Muscle layer of colon (tissue), 2 donors: ENCODE measurements at regions not wholly inside any gene's neighbourhood (a gene's known extent, or its start where the extent isn't known, plus 50 kb on each side); places are given as distances from the start of the nearest gene placed in this dataset.

Source experiments
- H3K27ac ChIP-seq: one replicate; pipeline ENCODE4 v1.7.0; 2013; ENCODE audit warnings: low read depth, mild to moderate bottlenecking, low read length, moderate library complexity
- H3K27me3 ChIP-seq, 2 donors: one replicate each; pipeline ENCODE4 v1.7.0; 2013; ENCODE audit warnings: low read length in 2 of 2, mild to moderate bottlenecking in 2 of 2; ENCODE audit not compliant: insufficient read depth in 2 of 2, control insufficient read depth in 1 of 2
- H3K36me3 ChIP-seq: one replicate; pipeline ENCODE4 v1.7.0; 2013; ENCODE audit warnings: mild to moderate bottlenecking, low read length; ENCODE audit not compliant: insufficient read depth
- H3K4me1 ChIP-seq: one replicate; pipeline ENCODE4 v1.7.0; 2013; ENCODE audit warnings: mild to moderate bottlenecking, low read length; ENCODE audit not compliant: insufficient read depth
- H3K4me3 ChIP-seq, 2 donors: one replicate each; pipeline ENCODE4 v1.7.0; 2013; ENCODE audit warnings: low read length in 2 of 2, low read depth in 1 of 2, mild to moderate bottlenecking in 1 of 2, moderate library complexity in 1 of 2
- H3K9ac ChIP-seq: one replicate; pipeline ENCODE4 v1.7.0; 2013; ENCODE audit warnings: low read length
- H3K9me3 ChIP-seq: one replicate; pipeline ENCODE4 v1.7.0; 2013; ENCODE audit warnings: mild to moderate bottlenecking, low read length
- donor health status: abdominal sarcoma.
- donor health status: Adenocarcinoma of cecum.

- Histone ChIP-seq H3K9me3 (no peaks in the 10 kb centered on the region), H3K36me3 (no peaks in the 10 kb centered on the region), H3K27me3 (no peaks in the 10 kb centered on the region), H3K4me1 (peaks cover 4% of the 10 kb centered on the region), H3K9ac (no peak overlapping the region), H3K4me3 (no peak overlapping the region), H3K27ac (no peak overlapping the region)
Measured at GRCh38 chrX:39929379-39930025, 168.3 kb downstream of the BCOR start.

- H3K4me3 ChIP-seq: no peak overlapping the region
- H3K27me3 ChIP-seq: no peaks in the 10 kb centered on the region
- no peaks in the 10 kb centered on the region for H3K36me3 ChIP-seq
- no peaks in the 10 kb centered on the region for H3K9me3 ChIP-seq
- H3K9ac ChIP-seq: no peak overlapping the region
- H3K27ac ChIP-seq: no peak overlapping the region
- H3K4me1 ChIP-seq: peaks cover 4% of the 10 kb centered on the region
Measured at GRCh38 chrX:39930786-39931528, 166.8 kb downstream of the BCOR start.

GRCh38 chrX:39931529-39932282, 166.1 kb downstream of the BCOR start:
- Histone ChIP-seq H3K9me3 (no peaks in the 10 kb centered on the region), H3K4me3 (no peak overlapping the region), H3K27me3 (no peaks in the 10 kb centered on the region), H3K36me3 (no peaks in the 10 kb centered on the region), H3K4me1 (peaks cover 4% of the 10 kb centered on the region), H3K27ac (no peak overlapping the region), H3K9ac (no peak overlapping the region)

- Histone ChIP-seq H3K9ac (no peak overlapping the region), H3K27ac (no peak overlapping the region), H3K27me3 (no peaks in the 10 kb centered on the region), H3K4me1 (peaks cover 4% of the 10 kb centered on the region), H3K36me3 (no peaks in the 10 kb centered on the region), H3K9me3 (no peaks in the 10 kb centered on the region), H3K4me3 (no peak overlapping the region)
Measured at GRCh38 chrX:39935411-39936064, 162.2 kb downstream of the BCOR start.

GRCh38 chrX:39936886-39937770, 160.6 kb downstream of the BCOR start:
- Histone ChIP-seq H3K27ac (no peak overlapping the region), H3K4me1 (no peaks in the 10 kb centered on the region), H3K9me3 (no peaks in the 10 kb centered on the region), H3K9ac (no peak overlapping the region), H3K4me3 (no peak overlapping the region), H3K27me3 (peaks cover 0 to 8% of the 10 kb centered on the region in 2 donors), H3K36me3 (no peaks in the 10 kb centered on the region)

- no peak overlapping the region for H3K4me3 ChIP-seq
Measured at GRCh38 chrX:39938466-39938865, 159.3 kb downstream of the BCOR start.

GRCh38 chrX:39939678-39940077, 158.1 kb downstream of the BCOR start:
- no peak overlapping the region for H3K27ac ChIP-seq
- no peak overlapping the region for H3K9ac ChIP-seq
- no peak overlapping the region for H3K4me3 ChIP-seq

More at GRCh38 chrX:39938466-39938865, 159.3 kb downstream of the BCOR start:
- Histone ChIP-seq H3K36me3 (no peaks in the 10 kb centered on the region), H3K4me1 (no peaks in the 10 kb centered on the region), H3K27me3 (peaks cover 0 to 8% of the 10 kb centered on the region in 2 donors), H3K9me3 (no peaks in the 10 kb centered on the region), H3K9ac (no peak overlapping the region), H3K27ac (no peak overlapping the region)

GRCh38 chrX:39941332-39941920, 156.3 kb downstream of the BCOR start:
- Histone ChIP-seq H3K36me3 (no peaks in the 10 kb centered on the region), H3K27ac (no peak overlapping the region), H3K9ac (no peak overlapping the region), H3K9me3 (no peaks in the 10 kb centered on the region), H3K27me3 (peaks cover 4 to 8% of the 10 kb centered on the region in 2 donors), H3K4me3 (no peak overlapping the region), H3K4me1 (no peaks in the 10 kb centered on the region)

More at GRCh38 chrX:39939678-39940077, 158.1 kb downstream of the BCOR start:
- no peaks in the 10 kb centered on the region for H3K36me3 ChIP-seq
- peaks cover 0 to 8% of the 10 kb centered on the region in 2 donors for H3K27me3 ChIP-seq
- H3K4me1 ChIP-seq: no peaks in the 10 kb centered on the region
- no peaks in the 10 kb centered on the region for H3K9me3 ChIP-seq

- peaks cover 4 to 9% of the 10 kb centered on the region in 2 donors for H3K27me3 ChIP-seq
- H3K27ac ChIP-seq: no peak overlapping the region
- H3K9me3 ChIP-seq: no peaks in the 10 kb centered on the region
- H3K4me3 ChIP-seq: no peak overlapping the region
- H3K4me1 ChIP-seq: no peaks in the 10 kb centered on the region
- H3K9ac ChIP-seq: no peak overlapping the region
- no peaks in the 10 kb centered on the region for H3K36me3 ChIP-seq
Measured at GRCh38 chrX:39944416-39944815, 153.3 kb downstream of the BCOR start.

- Histone ChIP-seq H3K4me1 (no peaks in the 10 kb centered on the region), H3K36me3 (no peaks in the 10 kb centered on the region), H3K27me3 (peaks cover 4 to 12% of the 10 kb centered on the region in 2 donors), H3K9ac (no peak overlapping the region), H3K27ac (no peak overlapping the region), H3K9me3 (no peaks in the 10 kb centered on the region), H3K4me3 (no peak overlapping the region)
Measured at GRCh38 chrX:39945709-39946108, 152.0 kb downstream of the BCOR start.
